ENCODE measurements at regions not wholly inside any gene's neighbourhood (a gene's known extent, or its start where the extent isn't known, plus 50 kb on each side); places are given as distances from the start of the nearest gene placed in this dataset.

GRCh38 chr12:111256629-111257434, 112.1 kb downstream of the PHETA1 start:
- no peak for TF ChIP-seq CTCF (IDR thresholded peaks at IDR 0.05)
- TF ChIP-seq EZH2 (IDR thresholded peaks at IDR 0.05; ENCODE audit: borderline replicate concordance, insufficient read depth, low read depth, low read length, poor library complexity, severe bottlenecking) = no peak
